CD4-positive, alpha-beta memory T cell (primary cell): ENCODE measurements at regions not wholly inside any gene's neighbourhood (a gene's known extent, or its start where the extent isn't known, plus 50 kb on each side); places are given as distances from the start of the nearest gene placed in this dataset.

ENCODE experiments used
- CTCF ChIA-PET: fragments of 350-600 bp; sonication (Branson Sonifier 250); formaldehyde crosslinking; loops from one replicate; lab custom pipeline; 2021; ENCODE audit warnings: inconsistent platforms; ENCODE audit not compliant: partially characterized antibody; lab: Charles Lee
- POLR2A ChIA-PET: fragments of 350-600 bp; sonication (Branson Sonifier 250); formaldehyde crosslinking; loops from one replicate; lab custom pipeline; 2021; ENCODE audit not compliant: partially characterized antibody; lab: Charles Lee
- DNase-seq, 5 donors: peaks; one replicate each; pipeline versions ENCODE4 v3.0.0 to v3.0.0-alpha.2; 2020 to 2022; ENCODE audit warnings: mixed read lengths in 1 of 5
- H3K27ac ChIP-seq: one replicate; pipeline ENCODE4 v1.7.0; 2013; ENCODE audit warnings: low read depth, low read length
- H3K27me3 ChIP-seq: 2 replicates; pipeline ENCODE4 v1.7.0; 2013; ENCODE audit warnings: mild to moderate bottlenecking, low read length, moderate library complexity; ENCODE audit not compliant: insufficient read depth
- H3K36me3 ChIP-seq: 2 replicates; pipeline ENCODE4 v1.7.0; 2013; ENCODE audit warnings: mild to moderate bottlenecking, low read length, moderate library complexity; ENCODE audit not compliant: insufficient read depth
- H3K4me1 ChIP-seq: 2 replicates; pipeline ENCODE4 v1.7.0; 2013; ENCODE audit warnings: mild to moderate bottlenecking, low read length, moderate library complexity; ENCODE audit not compliant: insufficient read depth
- H3K4me3 ChIP-seq, 2 donors: one replicate each; pipeline ENCODE4 v1.7.0; 2013; ENCODE audit warnings: low read length in 2 of 2, mild to moderate bottlenecking in 1 of 2
- H3K9me3 ChIP-seq, 2 donors: one replicate each; pipeline ENCODE4 v1.7.0; 2013; ENCODE audit warnings: low read length in 2 of 2, control low read depth in 1 of 2; ENCODE audit not compliant: control insufficient read depth in 1 of 2
- H3K27ac Mint-ChIP-seq, 7 donors: one replicate each; pipeline ENCODE4 v1.8.0; 2020 to 2021; ENCODE audit warnings: mixed read lengths in 7 of 7, mild to moderate bottlenecking in 6 of 7, inconsistent platforms in 3 of 7, moderate library complexity in 3 of 7
- H3K27me3 Mint-ChIP-seq, 2 donors: one replicate each; pipeline ENCODE4 v1.8.0; 2020 to 2021; ENCODE audit warnings: mixed read lengths in 2 of 2
- H3K36me3 Mint-ChIP-seq, 2 donors: one replicate each; pipeline ENCODE4 v1.8.0; 2020 to 2021; ENCODE audit warnings: mixed read lengths in 2 of 2, inconsistent platforms in 1 of 2, mild to moderate bottlenecking in 1 of 2
- H3K4me1 Mint-ChIP-seq, 4 donors: one replicate each; pipeline ENCODE4 v1.8.0; 2020 to 2021; ENCODE audit warnings: mixed read lengths in 4 of 4, mild to moderate bottlenecking in 1 of 4
- H3K4me3 Mint-ChIP-seq, 8 donors: one replicate each; pipeline ENCODE4 v1.8.0; 2020 to 2021; ENCODE audit warnings: mixed read lengths in 8 of 8, mild to moderate bottlenecking in 7 of 8, moderate library complexity in 6 of 8, inconsistent platforms in 3 of 8
- H3K9me3 Mint-ChIP-seq, 8 donors: one replicate each; pipeline ENCODE4 v1.8.0; 2020 to 2021; ENCODE audit warnings: mixed read lengths in 8 of 8, mild to moderate bottlenecking in 5 of 8, inconsistent platforms in 3 of 8, moderate library complexity in 1 of 8
- intact Hi-C: fragments of 100-400 bp; cut with micrococcal nuclease; formaldehyde crosslinking; loops from one replicate; pipeline ENCODE4 v1.15.1; 2023

DNA sequence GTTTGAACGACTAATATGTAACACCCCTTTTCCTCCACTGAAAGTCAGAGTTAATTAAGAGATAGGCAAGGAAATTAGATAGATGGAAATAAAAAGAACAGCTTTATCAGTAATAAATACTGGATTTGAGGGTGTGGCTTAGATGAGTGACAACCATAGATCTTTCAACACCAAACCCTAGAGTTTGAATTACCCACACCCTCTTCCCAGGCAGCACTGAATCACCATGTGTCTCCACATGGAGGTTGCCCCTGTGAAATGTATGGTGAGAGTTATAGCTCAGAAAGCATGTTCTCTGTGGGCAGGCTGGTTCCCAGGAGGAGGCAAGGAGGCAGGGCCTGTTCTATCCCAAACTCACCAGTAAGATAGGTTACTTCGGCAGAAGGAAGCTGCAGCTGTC is 69.7 kb downstream of the TMEM174 start:
- no peaks in the 10 kb centered on the region for H3K36me3 Mint-ChIP-seq
- H3K27ac ChIP-seq: no peak overlapping the region
- H3K4me1 ChIP-seq: no peaks in the 10 kb centered on the region
- no peaks in the 10 kb centered on the region for H3K36me3 ChIP-seq
- no peak for DNase-seq
- no peaks in the 10 kb centered on the region for H3K27me3 ChIP-seq
- ChIA-PET POLR2A (no interaction called here), CTCF (interaction anchor here (1.3 to 2.1 kb wide), 4 partner anchors 19 to 211 kb away, joined by 3 to 7 read pairs (median 3); no protein-coding TSS in a partner anchor)
- H3K27ac Mint-ChIP-seq: no peak overlapping the region
- no peak overlapping the region for H3K4me3 ChIP-seq
- peaks cover 16 to 19% of the 10 kb centered on the region in 2 donors for H3K27me3 Mint-ChIP-seq
- intact Hi-C loops: no loop called here
- no peaks in the 10 kb centered on the region for H3K9me3 Mint-ChIP-seq
- no peak overlapping the region for H3K4me3 Mint-ChIP-seq
- peaks cover 0 to 3% (median 0%) of the 10 kb centered on the region in 4 donors for H3K4me1 Mint-ChIP-seq
- H3K9me3 ChIP-seq: no peaks in the 10 kb centered on the region

DNA sequence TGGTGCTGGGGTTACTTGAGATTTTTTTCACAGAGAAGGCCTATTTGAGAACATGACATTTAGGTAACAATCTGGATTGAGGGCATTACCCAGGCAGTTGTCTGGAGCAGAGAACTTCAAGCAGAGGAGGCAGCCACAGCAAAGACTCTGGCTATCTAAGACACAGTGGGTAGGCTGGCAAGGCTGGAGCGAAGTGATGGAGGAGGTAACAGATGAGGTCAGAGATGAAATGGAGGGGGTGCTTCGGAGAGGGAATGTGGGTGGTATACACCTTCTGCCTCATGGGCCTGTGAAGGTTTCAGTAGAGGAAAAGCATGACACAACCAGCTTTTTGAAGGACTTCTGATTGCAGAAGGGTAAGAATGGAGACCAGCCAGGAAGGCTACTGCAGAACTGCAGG is 65.9 kb downstream of the TMEM174 start:
- Mint-ChIP-seq H3K27ac (no peak overlapping the region), H3K4me3 (no peak overlapping the region), H3K36me3 (no peaks in the 10 kb centered on the region), H3K9me3 (no peaks in the 10 kb centered on the region), H3K4me1 (peaks cover 2 to 8% (median 4%) of the 10 kb centered on the region in 4 donors), H3K27me3 (peaks cover 25 to 30% of the 10 kb centered on the region in 2 donors)
- CTCF ChIA-PET: no interaction called here
- no peak overlapping the region for H3K4me3 ChIP-seq
- no peaks in the 10 kb centered on the region for H3K9me3 ChIP-seq
- H3K27ac ChIP-seq: no peak overlapping the region
- no peaks in the 10 kb centered on the region for H3K36me3 ChIP-seq
- intact Hi-C loops: no loop called here
- no peak for DNase-seq
- H3K27me3 ChIP-seq: peaks cover 8% of the 10 kb centered on the region
- POLR2A ChIA-PET: no interaction called here
- peaks cover 3% of the 10 kb centered on the region for H3K4me1 ChIP-seq

DNA sequence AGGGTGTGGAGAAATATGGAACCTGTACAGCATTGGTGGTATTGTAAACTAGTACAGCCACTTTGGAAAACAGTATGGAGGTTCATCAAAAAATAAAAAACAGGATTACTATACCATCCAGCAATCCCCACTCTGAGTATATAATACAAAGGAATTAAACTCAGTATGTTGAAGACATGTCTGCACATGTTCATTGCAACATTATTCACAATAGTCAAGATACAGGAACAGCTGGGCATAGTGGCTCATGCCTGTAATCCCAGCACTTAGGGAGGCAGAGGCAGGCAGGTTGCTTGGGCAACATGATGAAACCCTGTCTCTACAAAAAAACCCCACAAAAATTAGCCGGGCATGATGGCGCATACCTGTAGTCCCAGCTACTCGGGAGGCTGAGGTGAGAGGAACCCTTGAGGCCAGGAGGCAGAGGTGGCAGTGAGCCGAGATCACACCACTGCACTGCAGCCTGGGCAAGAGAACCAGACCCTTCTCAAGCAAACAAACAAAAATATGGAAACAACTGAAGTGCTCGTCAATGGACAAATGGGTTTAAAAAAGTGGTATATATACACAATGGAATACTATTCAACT is 63.6 kb downstream of the TMEM174 start:
- Histone ChIP-seq H3K36me3 (no peaks in the 10 kb centered on the region), H3K27me3 (peaks cover 29% of the 10 kb centered on the region), H3K4me1 (peaks cover 23% of the 10 kb centered on the region), H3K9me3 (no peaks in the 10 kb centered on the region), H3K27ac (no peak overlapping the region), H3K4me3 (no peak overlapping the region)
- Mint-ChIP-seq H3K4me3 (no peak overlapping the region), H3K4me1 (peaks cover 11 to 29% (median 20%) of the 10 kb centered on the region in 4 donors), H3K27me3 (peaks cover 36 to 43% of the 10 kb centered on the region in 2 donors), H3K27ac (no peak overlapping the region), H3K36me3 (no peaks in the 10 kb centered on the region), H3K9me3 (no peaks in the 10 kb centered on the region)
- POLR2A ChIA-PET: no interaction called here
- intact Hi-C loops: no loop called here
- no peak for DNase-seq
- CTCF ChIA-PET: interaction anchor here (1.4 kb wide), 1 partner anchor 20 kb away, joined by 3 read pairs; no protein-coding TSS in a partner anchor

DNA sequence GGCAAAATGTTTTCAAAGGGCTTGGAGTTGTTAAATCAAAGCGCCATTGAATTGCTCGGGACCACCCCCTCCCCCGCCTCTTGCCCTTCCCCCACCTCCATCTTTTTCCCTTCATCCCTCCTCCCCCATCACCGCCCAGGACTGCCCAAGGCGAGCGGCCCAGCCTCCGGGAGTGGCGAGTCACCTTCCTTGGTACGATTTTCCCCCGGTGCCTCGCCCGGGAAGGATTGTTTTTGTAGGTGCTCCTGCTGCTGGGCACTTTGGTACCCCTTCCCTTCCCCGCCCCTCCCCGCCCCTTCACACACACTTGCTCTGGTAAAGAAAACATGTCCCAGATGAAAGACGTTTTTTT is 61.2 kb downstream of the TMEM174 start:
- POLR2A ChIA-PET: no interaction called here
- H3K27me3 ChIP-seq: peaks cover 44% of the 10 kb centered on the region
- H3K36me3 ChIP-seq: no peaks in the 10 kb centered on the region
- DNase-seq: no peak
- intact Hi-C loops: no loop called here
- no peaks in the 10 kb centered on the region for H3K9me3 ChIP-seq
- no peak overlapping the region for H3K27ac ChIP-seq
- H3K4me1 ChIP-seq: peaks cover 23% of the 10 kb centered on the region
- H3K4me3 ChIP-seq: no peak overlapping the region
- peaks cover 11 to 35% (median 25%) of the 10 kb centered on the region in 4 donors for H3K4me1 Mint-ChIP-seq
- H3K36me3 Mint-ChIP-seq: no peaks in the 10 kb centered on the region
- no peaks in the 10 kb centered on the region for H3K9me3 Mint-ChIP-seq
- peaks cover 51 to 60% of the 10 kb centered on the region in 2 donors for H3K27me3 Mint-ChIP-seq
- H3K27ac Mint-ChIP-seq: no peak overlapping the region
- CTCF ChIA-PET: interaction anchor here (0.7 kb wide), 1 partner anchor 18 kb away, joined by 3 read pairs; no protein-coding TSS in a partner anchor
- peak overlapping the region in 6 of 8 donors; percentile 60 to 80 (median 73) for H3K4me3 Mint-ChIP-seq

- intact Hi-C loops: no loop called here
- H3K27ac Mint-ChIP-seq: no peak overlapping the region
Observed at GRCh38 chr5:73233461-73234203, 60.6 kb downstream of the TMEM174 start.

DNA sequence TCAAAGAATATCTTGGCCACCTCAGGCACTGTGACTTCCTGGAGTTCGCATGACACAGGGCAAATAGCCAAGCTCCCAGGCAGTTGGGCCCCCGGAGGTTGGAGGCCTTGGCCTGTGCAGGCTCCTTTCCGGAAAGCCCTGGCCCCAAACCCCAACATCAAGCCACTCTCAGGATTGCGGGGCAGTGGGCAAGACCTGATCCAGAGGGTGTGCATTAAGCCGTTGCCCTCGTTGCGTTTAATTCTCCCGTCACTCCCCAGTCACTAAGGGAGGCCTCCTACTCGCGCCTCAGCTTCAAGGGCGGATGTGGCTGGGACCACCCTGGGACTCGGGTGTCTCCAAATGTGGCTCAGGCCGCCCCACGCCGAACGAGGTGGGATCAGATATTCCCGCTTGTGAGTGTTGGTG is 60.1 kb downstream of the TMEM174 start:
- Histone ChIP-seq H3K36me3 (no peaks in the 10 kb centered on the region), H3K27ac (no peak overlapping the region), H3K4me3 (no peak overlapping the region), H3K4me1 (peaks cover 23% of the 10 kb centered on the region), H3K9me3 (no peaks in the 10 kb centered on the region), H3K27me3 (peaks cover 47% of the 10 kb centered on the region)
- H3K4me3 Mint-ChIP-seq: peak overlapping the region; percentile 13 to 79 (median 55)
- peaks cover 11 to 35% (median 25%) of the 10 kb centered on the region in 4 donors for H3K4me1 Mint-ChIP-seq
- H3K36me3 Mint-ChIP-seq: no peaks in the 10 kb centered on the region
- ChIA-PET CTCF (interaction anchor here (1.5 kb wide), 1 partner anchor 17 kb away, joined by 5 read pairs; no protein-coding TSS in a partner anchor), POLR2A (interaction anchor here (1.1 kb wide), 1 partner anchor 216 kb away, joined by 3 read pairs; no protein-coding TSS in a partner anchor)
- no peaks in the 10 kb centered on the region for H3K9me3 Mint-ChIP-seq
- H3K27me3 Mint-ChIP-seq: peaks cover 59 to 68% of the 10 kb centered on the region in 2 donors
- intact Hi-C loops: no loop called here
- no peak for DNase-seq
- no peak overlapping the region for H3K27ac Mint-ChIP-seq

More at GRCh38 chr5:73233461-73234203, 60.6 kb downstream of the TMEM174 start:
- H3K9me3 ChIP-seq: no peaks in the 10 kb centered on the region
- POLR2A ChIA-PET: no interaction called here
- no peak overlapping the region for H3K4me3 ChIP-seq
- no peaks in the 10 kb centered on the region for H3K36me3 Mint-ChIP-seq
- peaks cover 23% of the 10 kb centered on the region for H3K4me1 ChIP-seq
- no peaks in the 10 kb centered on the region for H3K9me3 Mint-ChIP-seq
- peaks cover 54 to 63% of the 10 kb centered on the region in 2 donors for H3K27me3 Mint-ChIP-seq
- peaks cover 11 to 35% (median 25%) of the 10 kb centered on the region in 4 donors for H3K4me1 Mint-ChIP-seq
- H3K4me3 Mint-ChIP-seq: peak overlapping the region; percentile 60 to 80 (median 66)
- no peaks in the 10 kb centered on the region for H3K36me3 ChIP-seq
- CTCF ChIA-PET: interaction anchor here (0.7 to 1.5 kb wide), 2 partner anchors 17 kb away, joined by 3 to 5 read pairs; no protein-coding TSS in a partner anchor
- peaks cover 46% of the 10 kb centered on the region for H3K27me3 ChIP-seq
- no peak overlapping the region for H3K27ac ChIP-seq
- peak in 1 of 5 donors; percentile 7 for DNase-seq
